Skeletal muscle satellite cell (primary cell): ENCODE measurements at regions not wholly inside any gene's neighbourhood (a gene's known extent, or its start where the extent isn't known, plus 50 kb on each side); places are given as distances from the start of the nearest gene placed in this dataset.

ENCODE experiments used
- H3K27me3 ChIP-seq: 2 replicates; pipeline ENCODE4 v1.7.0; 2013; ENCODE audit warnings: low read length; ENCODE audit not compliant: control insufficient read depth, insufficient read depth
- H3K36me3 ChIP-seq: 2 replicates; pipeline ENCODE4 v1.7.0; 2013; ENCODE audit warnings: mild to moderate bottlenecking, control low read depth, low read length; ENCODE audit not compliant: insufficient read depth
- H3K4me1 ChIP-seq: 2 replicates; pipeline ENCODE4 v1.7.0; 2013; ENCODE audit warnings: low read length; ENCODE audit not compliant: control insufficient read depth, insufficient read depth
- H3K4me2 ChIP-seq: 2 replicates; pipeline ENCODE4 v1.7.0; 2013; ENCODE audit warnings: mild to moderate bottlenecking, low read length
- H3K4me3 ChIP-seq: 2 replicates; pipeline ENCODE4 v1.7.0; 2013; ENCODE audit warnings: low read length
- H3K9ac ChIP-seq: 2 replicates; pipeline ENCODE4 v1.7.0; 2013; ENCODE audit warnings: mild to moderate bottlenecking, low read depth, low read length, moderate library complexity
- H3K9me3 ChIP-seq: replicated peaks from 2 replicates; pipeline ENCODE4 v1.7.0; 2013; ENCODE audit warnings: mild to moderate bottlenecking, control low read depth, low read length

- Histone ChIP-seq H3K9ac (no peak overlapping the region), H3K9me3 (no peaks in the 10 kb centered on the region), H3K27me3 (peaks cover 55% of the 10 kb centered on the region), H3K4me2 (no peak overlapping the region), H3K4me1 (no peaks in the 10 kb centered on the region), H3K4me3 (no peak overlapping the region), H3K36me3 (no peaks in the 10 kb centered on the region)
Observed at GRCh38 chr3:194287977-194288706, 63.0 kb downstream of the CPN2 start.
